ENCODE measurements at regions not wholly inside any gene's neighbourhood (a gene's known extent, or its start where the extent isn't known, plus 50 kb on each side); places are given as distances from the start of the nearest gene placed in this dataset.
"Not testable (repeated sequence)": the region's sequence is repeated elsewhere in the genome, so short reads cannot be mapped to it uniquely, and the experiment has no call there.

GRCh38 chr4:164304861-164305260 lies 449.1 kb upstream of the SMIM31 start:
- DNase-seq = no peak

GRCh38 chr4:164307262-164307661 lies 446.7 kb upstream of the SMIM31 start:
- no peak for DNase-seq

- DNase-seq = no peak
Observed at GRCh38 chr4:164312671-164313070, 441.3 kb upstream of the SMIM31 start.

GRCh38 chr4:164313853-164314252 lies 440.1 kb upstream of the SMIM31 start:
- DNase-seq = no peak

- no peak for DNase-seq
Observed at GRCh38 chr4:164318350-164318749, 435.6 kb upstream of the SMIM31 start.

GRCh38 chr4:164319688-164320087 lies 434.2 kb upstream of the SMIM31 start:
- no peak for DNase-seq

GRCh38 chr4:164320847-164321246 lies 433.1 kb upstream of the SMIM31 start:
- no peak for DNase-seq

- DNase-seq = no peak
Observed at GRCh38 chr4:164326056-164326455, 427.9 kb upstream of the SMIM31 start.

GRCh38 chr4:164337219-164337944 lies 416.5 kb upstream of the SMIM31 start:
- no peak for DNase-seq

GRCh38 chr4:164343472-164343976 lies 410.4 kb upstream of the SMIM31 start:
- DNase-seq = no peak

- no peak for DNase-seq
Observed at GRCh38 chr4:164345756-164346155, 408.2 kb upstream of the SMIM31 start.

- DNase-seq = no peak
Observed at GRCh38 chr4:164350061-164350460, 403.9 kb upstream of the SMIM31 start.

- DNase-seq = not testable (repeated sequence)
Observed at GRCh38 chr4:164350716-164351115, 403.2 kb upstream of the SMIM31 start.

GRCh38 chr4:164357957-164358356 lies 396.0 kb upstream of the SMIM31 start:
- DNase-seq = no peak

- no peak for DNase-seq
Observed at GRCh38 chr4:164358400-164358799, 395.5 kb upstream of the SMIM31 start.

- DNase-seq = no peak
Observed at GRCh38 chr4:164359881-164360280, 394.1 kb upstream of the SMIM31 start.

- no peak for DNase-seq
Observed at GRCh38 chr4:164368894-164369293, 385.0 kb upstream of the SMIM31 start.

- no peak for DNase-seq
Observed at GRCh38 chr4:164373021-164373420, 380.9 kb upstream of the SMIM31 start.

GRCh38 chr4:164377277-164377676 lies 376.7 kb upstream of the SMIM31 start:
- DNase-seq = no peak

- no peak for DNase-seq
Observed at GRCh38 chr4:164378361-164378760, 375.6 kb upstream of the SMIM31 start.

GRCh38 chr4:164379694-164380093 lies 374.2 kb upstream of the SMIM31 start:
- DNase-seq = no peak

GRCh38 chr4:164381859-164382258 lies 372.1 kb upstream of the SMIM31 start:
- DNase-seq = peak in 1 of 56 donors; percentile 23

GRCh38 chr4:164383058-164383357 lies 370.9 kb upstream of the SMIM31 start:
- peak in 5 of 56 donors; percentile 56 to 67 (median 60) for DNase-seq

Measured in amygdala (tissue), 56 donors.